ENCODE measurements at regions not wholly inside any gene's neighbourhood (a gene's known extent, or its start where the extent isn't known, plus 50 kb on each side); places are given as distances from the start of the nearest gene placed in this dataset.

DNA sequence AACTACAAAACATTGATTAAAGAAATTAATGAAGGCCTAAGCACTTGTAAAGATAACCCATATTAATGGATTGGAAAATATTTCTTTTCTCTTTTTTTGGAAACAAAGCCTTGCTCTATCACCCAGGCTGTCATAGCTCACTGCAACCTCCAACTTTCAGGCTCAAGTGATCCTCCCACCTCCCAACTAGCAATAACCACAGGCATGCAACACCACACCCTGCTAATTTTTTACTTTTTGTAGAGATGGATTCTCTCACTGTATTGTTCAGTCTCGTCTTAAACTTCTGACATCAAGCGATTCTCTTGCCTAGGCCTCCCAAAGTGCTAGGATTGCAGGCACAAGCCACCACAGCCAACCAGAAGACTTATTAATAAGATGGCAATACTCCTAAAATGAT is 73.4 kb upstream of the NDUFV2 start:
- Mint-ChIP-seq H3K27me3 (no peaks in the 10 kb centered on the region), H3K4me3 (no peak overlapping the region), H3K36me3 (ENCODE audit: low read depth) (no peaks in the 10 kb centered on the region), H3K27ac (no peak overlapping the region), H3K4me1 (ENCODE audit: low read depth) (no peaks in the 10 kb centered on the region), H3K9me3 (no peaks in the 10 kb centered on the region)
- ChIA-PET POLR2A (no interaction called here), CTCF (no interaction called here)
- intact Hi-C loops (cut with DNase I, micrococcal nuclease), result no loop called here
- Histone ChIP-seq H3K27ac (ENCODE audit: low read depth in 1 of 2, low read length in 2 of 2) (no peak overlapping the region), H3K4me3 (ENCODE audit: low read length) (no peak overlapping the region), H3K4me1 (ENCODE audit: insufficient read depth, low read length) (no peaks in the 10 kb centered on the region), H3K36me3 (ENCODE audit: insufficient read depth, low read length) (no peaks in the 10 kb centered on the region), H3K9me3 (ENCODE audit: control insufficient read depth in 1 of 2, insufficient read depth in 1 of 2, low read length in 2 of 2) (no peaks in the 10 kb centered on the region), H3K27me3 (ENCODE audit: control insufficient read depth in 1 of 2, insufficient read depth in 2 of 2, low read length in 2 of 2) (peaks cover 0 to 4% of the 10 kb centered on the region in 2 experiments)
- TF ChIP-seq, protein P1, sequence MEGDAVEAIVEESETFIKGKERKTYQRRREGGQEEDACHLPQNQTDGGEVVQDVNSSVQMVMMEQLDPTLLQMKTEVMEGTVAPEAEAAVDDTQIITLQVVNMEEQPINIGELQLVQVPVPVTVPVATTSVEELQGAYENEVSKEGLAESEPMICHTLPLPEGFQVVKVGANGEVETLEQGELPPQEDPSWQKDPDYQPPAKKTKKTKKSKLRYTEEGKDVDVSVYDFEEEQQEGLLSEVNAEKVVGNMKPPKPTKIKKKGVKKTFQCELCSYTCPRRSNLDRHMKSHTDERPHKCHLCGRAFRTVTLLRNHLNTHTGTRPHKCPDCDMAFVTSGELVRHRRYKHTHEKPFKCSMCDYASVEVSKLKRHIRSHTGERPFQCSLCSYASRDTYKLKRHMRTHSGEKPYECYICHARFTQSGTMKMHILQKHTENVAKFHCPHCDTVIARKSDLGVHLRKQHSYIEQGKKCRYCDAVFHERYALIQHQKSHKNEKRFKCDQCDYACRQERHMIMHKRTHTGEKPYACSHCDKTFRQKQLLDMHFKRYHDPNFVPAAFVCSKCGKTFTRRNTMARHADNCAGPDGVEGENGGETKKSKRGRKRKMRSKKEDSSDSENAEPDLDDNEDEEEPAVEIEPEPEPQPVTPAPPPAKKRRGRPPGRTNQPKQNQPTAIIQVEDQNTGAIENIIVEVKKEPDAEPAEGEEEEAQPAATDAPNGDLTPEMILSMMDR (IDR thresholded peaks at IDR 0.05), result no peak
- ATAC-seq (ENCODE audit: poor library complexity) (no peak), DNase-seq (no peak)

DNA sequence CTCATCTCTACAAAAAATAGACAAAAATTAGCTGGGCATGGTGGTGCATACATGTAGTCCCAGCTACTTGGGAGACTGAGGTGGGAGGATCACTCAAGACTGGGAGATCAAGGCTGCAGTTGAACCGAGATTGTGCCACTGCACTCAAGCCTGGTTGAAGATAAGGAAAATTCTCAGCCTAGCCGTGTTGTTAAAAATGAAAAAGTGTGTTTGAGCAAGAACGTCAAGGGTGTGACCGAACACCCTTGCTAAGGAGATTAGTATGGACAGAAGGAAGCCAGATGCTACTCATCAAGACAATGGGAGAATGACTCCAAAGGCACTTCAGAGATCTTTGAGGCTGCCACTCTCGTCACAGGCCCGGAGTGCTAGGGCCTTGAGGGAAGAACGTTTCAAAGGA is 70.0 kb upstream of the NDUFV2 start:
- Mint-ChIP-seq H3K36me3 (ENCODE audit: low read depth) (no peaks in the 10 kb centered on the region), H3K27me3 (no peaks in the 10 kb centered on the region), H3K4me3 (no peak overlapping the region), H3K27ac (no peak overlapping the region), H3K4me1 (ENCODE audit: low read depth) (no peaks in the 10 kb centered on the region), H3K9me3 (no peaks in the 10 kb centered on the region)
- POLR2A ChIA-PET, result no interaction called here
- DNase-seq (no peak), ATAC-seq (ENCODE audit: poor library complexity) (no peak)
- TF ChIP-seq, protein P1 (IDR thresholded peaks at IDR 0.05), result no peak
- H3K9me3 ChIP-seq (ENCODE audit: control insufficient read depth in 1 of 2, insufficient read depth in 1 of 2, low read length in 2 of 2), result no peaks in the 10 kb centered on the region
- no peaks in the 10 kb centered on the region for H3K4me1 ChIP-seq (ENCODE audit: insufficient read depth, low read length)
- intact Hi-C loops (cut with DNase I, micrococcal nuclease), result no loop called here
- H3K36me3 ChIP-seq (ENCODE audit: insufficient read depth, low read length), result no peaks in the 10 kb centered on the region
- no peaks in the 10 kb centered on the region for H3K27me3 ChIP-seq (ENCODE audit: control insufficient read depth in 1 of 2, insufficient read depth in 2 of 2, low read length in 2 of 2)
- H3K27ac ChIP-seq (ENCODE audit: low read depth in 1 of 2, low read length in 2 of 2), result no peak overlapping the region
- H3K4me3 ChIP-seq (ENCODE audit: low read length), result no peak overlapping the region
- CTCF ChIA-PET, result no interaction called here

DNA sequence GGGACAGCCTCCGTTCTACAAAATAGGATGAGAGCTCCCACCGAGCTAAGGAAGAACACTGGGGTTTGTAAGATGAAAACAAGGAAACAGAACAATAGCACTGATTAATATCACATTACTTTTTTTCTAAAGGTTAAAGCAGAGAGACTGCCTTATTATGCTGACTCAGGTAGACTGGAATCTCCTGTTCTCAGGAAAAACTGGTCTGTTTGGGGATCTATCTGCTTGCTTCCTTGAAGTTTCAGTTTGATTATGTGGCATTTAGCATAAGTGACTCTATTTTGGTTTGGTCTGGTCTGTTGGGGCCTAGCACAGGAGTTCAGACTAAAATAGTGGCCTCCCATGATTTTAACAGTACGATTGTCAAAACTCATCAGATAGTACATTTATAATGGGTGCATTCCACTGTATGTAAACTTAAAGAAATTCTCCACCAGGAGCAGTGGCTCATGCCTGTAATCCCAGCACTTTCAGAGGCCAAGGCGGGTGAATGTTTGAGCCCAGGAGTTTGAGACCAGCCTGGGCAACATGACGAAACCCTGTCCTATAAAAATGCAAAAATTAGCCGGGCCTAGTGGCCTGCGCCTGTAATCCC is 64.1 kb upstream of the NDUFV2 start:
- intact Hi-C loops (cut with DNase I, micrococcal nuclease), result no loop called here
- Histone ChIP-seq H3K9me3 (ENCODE audit: control insufficient read depth in 1 of 2, insufficient read depth in 1 of 2, low read length in 2 of 2) (no peaks in the 10 kb centered on the region), H3K4me1 (ENCODE audit: insufficient read depth, low read length) (no peaks in the 10 kb centered on the region), H3K4me3 (ENCODE audit: low read length) (no peak overlapping the region), H3K36me3 (ENCODE audit: insufficient read depth, low read length) (no peaks in the 10 kb centered on the region), H3K27me3 (ENCODE audit: control insufficient read depth in 1 of 2, insufficient read depth in 2 of 2, low read length in 2 of 2) (peaks cover 0 to 2% of the 10 kb centered on the region in 2 experiments), H3K27ac (ENCODE audit: low read depth in 1 of 2, low read length in 2 of 2) (no peak overlapping the region)
- Mint-ChIP-seq H3K36me3 (ENCODE audit: low read depth) (no peaks in the 10 kb centered on the region), H3K4me1 (ENCODE audit: low read depth) (no peaks in the 10 kb centered on the region), H3K27me3 (no peaks in the 10 kb centered on the region), H3K27ac (no peak overlapping the region), H3K9me3 (no peaks in the 10 kb centered on the region), H3K4me3 (no peak overlapping the region)
- ChIA-PET CTCF (interaction anchor here (0.7 kb wide), 1 partner anchor 217 kb away, joined by 3 read pairs; no protein-coding TSS in a partner anchor), POLR2A (no interaction called here)
- ATAC-seq (ENCODE audit: poor library complexity) (no peak), DNase-seq (no peak)
- TF ChIP-seq, protein P1 (IDR thresholded peaks at IDR 0.05), result no peak
